BJ (cell line): ENCODE measurements at regions not wholly inside any gene's neighbourhood (a gene's known extent, or its start where the extent isn't known, plus 50 kb on each side); places are given as distances from the start of the nearest gene placed in this dataset.

Experiments
- CTCF ChIA-PET: fragments of 350-600 bp; formaldehyde crosslinking; extraction: SDS; loops from one replicate; lab custom pipeline; 2021; ENCODE audit warnings: antibody characterized with exemption, inconsistent platforms; lab: Yijun Ruan, JAX
- POLR2A ChIA-PET: fragments of 300-600 bp; sonication (Branson Sonifier 250); formaldehyde crosslinking; extraction: SDS; loops from one replicate; lab custom pipeline; 2021; ENCODE audit warnings: antibody characterized with exemption; lab: Charles Lee
- DNase-seq: peaks from one replicate; pipeline ENCODE4 v3.0.0-alpha.2; 2011; ENCODE audit warnings: low read depth
- H3K27me3 ChIP-seq: 2 replicates; pipeline ENCODE4 v1.6.0; 2011; ENCODE audit warnings: low read length; ENCODE audit not compliant: control insufficient read depth, insufficient read depth
- H3K36me3 ChIP-seq: 2 replicates; pipeline ENCODE4 v1.5.1; 2011; ENCODE audit warnings: low read length; ENCODE audit not compliant: control insufficient read depth, insufficient read depth
- H3K4me3 ChIP-seq: 2 replicates; pipeline ENCODE4 v1.5.1; 2011; ENCODE audit warnings: low read depth, mild to moderate bottlenecking, control low read depth, low read length
- CTCF ChIP-seq: IDR thresholded peaks from 2 replicates; pipeline ENCODE4 v1.5.1; 2011; ENCODE audit warnings: low read depth, mild to moderate bottlenecking, control low read depth, inconsistent platforms, low read length, moderate library complexity; ENCODE audit not compliant: insufficient read depth

GRCh38 chr7:124413029-124413428 lies 352.6 kb downstream of the GPR37 start:
- Histone ChIP-seq H3K36me3 (no peaks in the 10 kb centered on the region), H3K4me3 (no peak overlapping the region), H3K27me3 (no peaks in the 10 kb centered on the region)
- POLR2A ChIA-PET: no interaction called here
- CTCF ChIA-PET: interaction anchor here (0.6 kb wide), 1 partner anchor 1056 kb away, joined by 3 read pairs; no protein-coding TSS in a partner anchor
- no peak for DNase-seq
- TF ChIP-seq CTCF: no peak

- no peak for DNase-seq
- no peak for TF ChIP-seq CTCF
- POLR2A ChIA-PET: no interaction called here
- CTCF ChIA-PET: no interaction called here
- Histone ChIP-seq H3K36me3 (no peaks in the 10 kb centered on the region), H3K27me3 (no peaks in the 10 kb centered on the region), H3K4me3 (no peak overlapping the region)
Observed at GRCh38 chr7:124412531-124412930, 353.1 kb downstream of the GPR37 start.

- Histone ChIP-seq H3K4me3 (no peak overlapping the region), H3K36me3 (no peaks in the 10 kb centered on the region), H3K27me3 (no peaks in the 10 kb centered on the region)
- TF ChIP-seq CTCF: no peak
- POLR2A ChIA-PET: no interaction called here
- no peak for DNase-seq
- CTCF ChIA-PET: no interaction called here
Observed at GRCh38 chr7:124411796-124412195, 353.8 kb downstream of the GPR37 start.

GRCh38 chr7:124403587-124403986 lies 362.0 kb downstream of the GPR37 start:
- Histone ChIP-seq H3K27me3 (no peaks in the 10 kb centered on the region), H3K36me3 (no peaks in the 10 kb centered on the region), H3K4me3 (no peak overlapping the region)
- no peak for TF ChIP-seq CTCF
- CTCF ChIA-PET: no interaction called here
- no peak for DNase-seq
- POLR2A ChIA-PET: no interaction called here

- Histone ChIP-seq H3K36me3 (no peaks in the 10 kb centered on the region), H3K4me3 (no peak overlapping the region), H3K27me3 (no peaks in the 10 kb centered on the region)
- no peak for TF ChIP-seq CTCF
- no peak for DNase-seq
- POLR2A ChIA-PET: no interaction called here
- CTCF ChIA-PET: no interaction called here
Observed at GRCh38 chr7:124403112-124403511, 362.5 kb downstream of the GPR37 start.
